ENCODE measurements at regions not wholly inside any gene's neighbourhood (a gene's known extent, or its start where the extent isn't known, plus 50 kb on each side); places are given as distances from the start of the nearest gene placed in this dataset.

DNA sequence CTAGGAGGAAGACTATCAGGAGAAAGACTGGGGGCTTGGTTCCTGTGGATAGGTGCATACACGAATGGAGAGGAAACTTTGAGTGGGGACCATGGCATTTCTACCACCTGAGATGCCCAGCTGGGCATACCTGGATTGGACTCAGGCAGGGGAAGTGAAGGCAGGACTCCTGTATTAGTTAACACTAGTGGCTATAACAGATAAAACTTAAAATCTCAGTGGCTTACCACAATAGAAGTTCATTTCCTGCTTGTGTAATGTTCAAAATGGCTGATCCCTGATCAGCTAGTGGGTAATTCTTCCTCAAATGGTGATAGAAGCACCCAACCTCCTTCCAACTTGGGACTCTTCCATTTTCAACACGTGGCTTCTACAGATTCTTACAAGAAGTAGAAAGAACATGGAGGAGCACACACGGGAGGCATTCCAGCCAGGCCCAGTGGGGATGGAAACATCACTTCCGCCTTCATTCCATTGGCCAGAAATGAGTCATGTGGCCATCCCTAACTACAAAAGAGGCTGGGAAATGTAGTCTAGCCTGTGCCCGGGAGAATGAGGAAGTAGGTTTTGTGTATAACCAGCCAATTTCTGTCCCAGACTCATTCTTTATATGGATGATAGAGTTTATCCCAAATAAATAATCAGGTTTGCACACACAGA, 112.1 kb downstream of the UTP18 start:
- H3K4me1 ChIP-seq (ENCODE audit: control insufficient read depth, insufficient read depth, low read length), result no peaks in the 10 kb centered on the region
- ChIA-PET POLR2A (no interaction called here), CTCF (interaction anchor here (0.6 to 5.2 kb wide), 49 partner anchors 9 to 835 kb away, joined by 3 to 31 read pairs (median 4); no protein-coding TSS in a partner anchor)
- H3K9me3 ChIP-seq (ENCODE audit: control insufficient read depth, insufficient read depth, low read depth, low read length), result no peaks in the 10 kb centered on the region
- H3K36me3 ChIP-seq (ENCODE audit: control insufficient read depth in 2 of 2, insufficient read depth in 1 of 2, low read length in 2 of 2), result no peaks in the 10 kb centered on the region
- TF ChIP-seq SCRT2 (tag by site-specific recombination; IDR thresholded peaks at IDR 0.05) (peak; percentile 20; the same call in 1 of the 2 replicates), GLIS2 (tag by site-specific recombination; IDR thresholded peaks at IDR 0.05) (no peak), RBAK (tag by site-specific recombination; IDR thresholded peaks at IDR 0.05) (no peak), MYNN (tag by site-specific recombination; IDR thresholded peaks at IDR 0.05; ENCODE audit: borderline replicate concordance) (no peak), ZNF341 (tag by site-specific recombination; IDR thresholded peaks at IDR 0.05; ENCODE audit: low read depth) (no peak), ZNF146 (tag by site-specific recombination; IDR thresholded peaks at IDR 0.05) (no peak), ZNF596 (tag by site-specific recombination; IDR thresholded peaks at IDR 0.05) (no peak), YY1 (tag by site-specific recombination; IDR thresholded peaks at IDR 0.05) (no peak), HOXC10 (CRISPR knock-in tag; IDR thresholded peaks at IDR 0.05) (no peak), ZNF214 (tag by site-specific recombination; IDR thresholded peaks at IDR 0.05; ENCODE audit: borderline replicate concordance) (no peak), ZBTB8A (tag by site-specific recombination; IDR thresholded peaks at IDR 0.05) (no peak), SP3 (tag by site-specific recombination; IDR thresholded peaks at IDR 0.05) (0 out of 2 replicates have a peak, but pooled peaks have one; percentile 13), MEIS1 (CRISPR knock-in tag; IDR thresholded peaks at IDR 0.05; ENCODE audit: borderline replicate concordance) (no peak), WT1 (tag by site-specific recombination; IDR thresholded peaks at IDR 0.05) (no peak), ZNF610 (tag by site-specific recombination; IDR thresholded peaks at IDR 0.05; ENCODE audit: borderline replicate concordance) (no peak), SETDB1 (IDR thresholded peaks at IDR 0.05; ENCODE audit: insufficient read length, low read length) (peak; percentile 57), ZNF549 (tag by site-specific recombination; IDR thresholded peaks at IDR 0.05) (no peak), ZNF335 (tag by site-specific recombination; conservative IDR thresholded peaks at IDR 0.05) (peak; percentile 38; the same call in 1 of the 2 replicates), PRDM10 (tag by site-specific recombination; IDR thresholded peaks at IDR 0.05) (0 out of 2 replicates have a peak, but pooled peaks have one; percentile 31)
- TF ChIP-seq, protein P1, sequence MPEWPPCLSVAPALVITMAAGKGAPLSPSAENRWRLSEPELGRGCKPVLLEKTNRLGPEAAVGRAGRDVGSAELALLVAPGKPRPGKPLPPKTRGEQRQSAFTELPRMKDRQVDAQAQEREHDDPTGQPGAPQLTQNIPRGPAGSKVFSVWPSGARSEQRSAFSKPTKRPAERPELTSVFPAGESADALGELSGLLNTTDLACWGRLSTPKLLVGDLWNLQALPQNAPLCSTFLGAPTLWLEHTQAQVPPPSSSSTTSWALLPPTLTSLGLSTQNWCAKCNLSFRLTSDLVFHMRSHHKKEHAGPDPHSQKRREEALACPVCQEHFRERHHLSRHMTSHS (tag by site-specific recombination; IDR thresholded peaks at IDR 0.05), result no peak
- TF ChIP-seq, protein P2, sequence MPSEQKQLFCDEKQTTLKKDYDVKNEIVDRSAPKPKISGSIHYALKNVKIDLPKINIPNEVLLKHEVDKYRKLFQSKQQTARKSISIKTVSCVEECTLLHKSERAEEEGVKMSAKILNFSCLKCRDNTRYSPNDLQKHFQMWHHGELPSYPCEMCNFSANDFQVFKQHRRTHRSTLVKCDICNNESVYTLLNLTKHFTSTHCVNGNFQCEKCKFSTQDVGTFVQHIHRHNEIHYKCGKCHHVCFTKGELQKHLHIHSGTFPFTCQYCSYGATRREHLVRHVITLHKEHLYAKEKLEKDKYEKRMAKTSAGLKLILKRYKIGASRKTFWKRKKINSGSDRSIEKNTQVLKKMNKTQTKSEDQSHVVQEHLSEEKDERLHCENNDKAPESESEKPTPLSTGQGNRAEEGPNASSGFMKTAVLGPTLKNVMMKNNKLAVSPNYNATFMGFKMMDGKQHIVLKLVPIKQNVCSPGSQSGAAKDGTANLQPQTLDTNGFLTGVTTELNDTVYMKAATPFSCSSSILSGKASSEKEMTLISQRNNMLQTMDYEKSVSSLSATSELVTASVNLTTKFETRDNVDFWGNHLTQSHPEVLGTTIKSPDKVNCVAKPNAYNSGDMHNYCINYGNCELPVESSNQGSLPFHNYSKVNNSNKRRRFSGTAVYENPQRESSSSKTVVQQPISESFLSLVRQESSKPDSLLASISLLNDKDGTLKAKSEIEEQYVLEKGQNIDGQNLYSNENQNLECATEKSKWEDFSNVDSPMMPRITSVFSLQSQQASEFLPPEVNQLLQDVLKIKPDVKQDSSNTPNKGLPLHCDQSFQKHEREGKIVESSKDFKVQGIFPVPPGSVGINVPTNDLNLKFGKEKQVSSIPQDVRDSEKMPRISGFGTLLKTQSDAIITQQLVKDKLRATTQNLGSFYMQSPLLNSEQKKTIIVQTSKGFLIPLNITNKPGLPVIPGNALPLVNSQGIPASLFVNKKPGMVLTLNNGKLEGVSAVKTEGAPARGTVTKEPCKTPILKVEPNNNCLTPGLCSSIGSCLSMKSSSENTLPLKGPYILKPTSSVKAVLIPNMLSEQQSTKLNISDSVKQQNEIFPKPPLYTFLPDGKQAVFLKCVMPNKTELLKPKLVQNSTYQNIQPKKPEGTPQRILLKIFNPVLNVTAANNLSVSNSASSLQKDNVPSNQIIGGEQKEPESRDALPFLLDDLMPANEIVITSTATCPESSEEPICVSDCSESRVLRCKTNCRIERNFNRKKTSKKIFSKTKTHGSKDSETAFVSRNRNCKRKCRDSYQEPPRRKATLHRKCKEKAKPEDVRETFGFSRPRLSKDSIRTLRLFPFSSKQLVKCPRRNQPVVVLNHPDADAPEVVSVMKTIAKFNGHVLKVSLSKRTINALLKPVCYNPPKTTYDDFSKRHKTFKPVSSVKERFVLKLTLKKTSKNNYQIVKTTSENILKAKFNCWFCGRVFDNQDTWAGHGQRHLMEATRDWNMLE (tag by site-specific recombination; conservative IDR thresholded peaks at IDR 0.05; ENCODE audit: low read depth), result 0 out of 2 replicates have a peak, but pooled peaks have one; percentile 31
- H3K27ac ChIP-seq (ENCODE audit: extremely low read depth, low read depth, low read length), result no peak overlapping the region
- no peak overlapping the region; the same call in 1 of the 2 replicates for H3K4me3 ChIP-seq (ENCODE audit: low read depth, low read length)
